LNCaP clone FGC (cell line): ENCODE measurements at regions not wholly inside any gene's neighbourhood (a gene's known extent, or its start where the extent isn't known, plus 50 kb on each side); places are given as distances from the start of the nearest gene placed in this dataset.
"Not testable (repeated sequence)": the region's sequence is repeated elsewhere in the genome, so short reads cannot be mapped to it uniquely, and the experiment has no call there.

Experiments
- DNase-seq: peaks from one replicate; pipeline ENCODE4 v3.0.0-alpha.2; 2011; ENCODE audit warnings: low read depth
- H3K4me3 ChIP-seq: 2 replicates; pipeline ENCODE4 v1.5.1; 2011; ENCODE audit warnings: mild to moderate bottlenecking, low read depth, low read length, control low read depth
- TF ChIP-seq, protein P1 (sequence below): IDR thresholded peaks from 2 replicates; pipeline ENCODE4 v1.5.1; 2012; ENCODE audit warnings: mild to moderate bottlenecking; ENCODE audit not compliant: control insufficient read depth, insufficient read depth; ENCODE audit errors: extremely low read depth

DNA sequence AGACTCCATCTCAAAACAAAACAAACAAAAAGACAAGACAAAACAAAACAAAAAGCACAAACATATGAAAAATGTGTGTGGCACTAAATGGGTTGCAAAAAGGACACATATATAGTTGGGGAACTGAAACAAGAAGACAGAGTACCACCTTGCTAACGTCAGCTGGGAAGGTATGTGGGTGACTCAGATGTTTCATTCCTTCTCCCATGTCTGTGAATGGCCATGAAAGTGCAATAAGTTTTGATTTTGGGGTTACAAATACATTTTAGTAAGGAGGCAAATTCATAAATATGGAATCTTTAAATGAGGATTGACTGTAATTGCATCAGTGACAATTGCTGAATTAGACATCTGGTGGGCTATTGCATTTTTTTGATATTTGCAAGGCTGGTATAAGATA lies 81.6 kb upstream of the KLF4 start:
- TF ChIP-seq, protein P1, sequence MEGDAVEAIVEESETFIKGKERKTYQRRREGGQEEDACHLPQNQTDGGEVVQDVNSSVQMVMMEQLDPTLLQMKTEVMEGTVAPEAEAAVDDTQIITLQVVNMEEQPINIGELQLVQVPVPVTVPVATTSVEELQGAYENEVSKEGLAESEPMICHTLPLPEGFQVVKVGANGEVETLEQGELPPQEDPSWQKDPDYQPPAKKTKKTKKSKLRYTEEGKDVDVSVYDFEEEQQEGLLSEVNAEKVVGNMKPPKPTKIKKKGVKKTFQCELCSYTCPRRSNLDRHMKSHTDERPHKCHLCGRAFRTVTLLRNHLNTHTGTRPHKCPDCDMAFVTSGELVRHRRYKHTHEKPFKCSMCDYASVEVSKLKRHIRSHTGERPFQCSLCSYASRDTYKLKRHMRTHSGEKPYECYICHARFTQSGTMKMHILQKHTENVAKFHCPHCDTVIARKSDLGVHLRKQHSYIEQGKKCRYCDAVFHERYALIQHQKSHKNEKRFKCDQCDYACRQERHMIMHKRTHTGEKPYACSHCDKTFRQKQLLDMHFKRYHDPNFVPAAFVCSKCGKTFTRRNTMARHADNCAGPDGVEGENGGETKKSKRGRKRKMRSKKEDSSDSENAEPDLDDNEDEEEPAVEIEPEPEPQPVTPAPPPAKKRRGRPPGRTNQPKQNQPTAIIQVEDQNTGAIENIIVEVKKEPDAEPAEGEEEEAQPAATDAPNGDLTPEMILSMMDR: no peak
- H3K4me3 ChIP-seq: no peak overlapping the region
- no peak for DNase-seq

DNA sequence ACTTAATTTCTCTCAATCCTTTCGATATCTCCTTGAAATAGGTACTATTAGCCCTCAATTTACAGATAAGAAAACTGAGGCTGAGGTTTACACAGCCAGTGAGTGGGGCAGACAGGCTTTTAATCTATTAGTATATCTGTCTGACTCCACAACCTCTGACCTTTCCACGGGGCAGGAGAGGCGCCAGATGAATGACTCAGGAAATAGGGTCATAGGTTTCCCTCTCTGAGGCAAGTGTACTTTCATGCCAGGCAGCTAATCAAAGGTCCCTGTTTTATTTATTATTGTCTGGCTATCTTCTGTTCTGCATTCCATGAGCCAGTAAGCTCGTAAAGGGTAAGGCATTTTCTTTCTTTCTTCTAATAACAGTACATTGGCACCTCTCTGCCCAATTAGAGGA lies 79.6 kb upstream of the KLF4 start:
- TF ChIP-seq, protein P1: no peak
- DNase-seq: no peak
- no peak overlapping the region for H3K4me3 ChIP-seq

DNA sequence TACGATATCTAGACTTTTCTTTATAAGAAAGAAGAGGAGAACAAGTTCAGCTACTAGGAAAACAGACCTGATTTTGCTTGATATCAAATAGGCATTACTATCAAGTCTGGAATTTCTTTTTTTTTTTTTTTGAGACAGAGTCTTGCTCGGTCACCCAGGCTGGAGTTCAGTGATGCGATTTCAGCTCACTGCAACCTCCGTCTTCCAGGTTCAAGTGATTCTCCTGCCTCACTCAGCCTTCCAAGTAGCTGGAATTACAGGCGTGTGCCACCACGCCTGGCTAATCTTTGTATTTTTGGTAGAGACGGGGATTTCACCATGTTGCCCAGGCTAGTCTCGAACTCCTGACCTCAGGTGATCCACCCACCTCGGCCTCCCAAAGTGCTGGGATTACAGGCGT lies 78.8 kb upstream of the KLF4 start:
- not testable (repeated sequence) for DNase-seq, H3K4me3 ChIP-seq

DNA sequence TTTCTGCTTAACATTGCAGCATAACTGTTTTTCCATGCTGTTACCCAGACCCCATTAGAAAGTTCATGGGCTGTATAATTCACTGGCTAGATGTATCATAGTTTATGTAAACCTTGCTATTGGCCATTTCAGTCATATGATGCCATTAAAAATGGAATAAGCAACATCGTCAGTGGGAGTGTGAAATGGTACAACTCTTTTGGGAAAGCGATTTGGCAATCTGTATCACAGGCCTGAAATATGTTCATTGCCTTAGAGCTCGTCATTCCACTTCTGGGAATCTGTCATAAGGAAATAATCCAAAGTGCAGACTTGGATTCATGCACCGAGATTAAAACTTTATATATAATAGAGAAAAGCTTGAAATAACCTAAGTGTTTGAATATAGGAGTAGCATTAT lies 77.9 kb upstream of the KLF4 start:
- H3K4me3 ChIP-seq: no peak overlapping the region
- TF ChIP-seq, protein P1: no peak
- no peak for DNase-seq

DNA sequence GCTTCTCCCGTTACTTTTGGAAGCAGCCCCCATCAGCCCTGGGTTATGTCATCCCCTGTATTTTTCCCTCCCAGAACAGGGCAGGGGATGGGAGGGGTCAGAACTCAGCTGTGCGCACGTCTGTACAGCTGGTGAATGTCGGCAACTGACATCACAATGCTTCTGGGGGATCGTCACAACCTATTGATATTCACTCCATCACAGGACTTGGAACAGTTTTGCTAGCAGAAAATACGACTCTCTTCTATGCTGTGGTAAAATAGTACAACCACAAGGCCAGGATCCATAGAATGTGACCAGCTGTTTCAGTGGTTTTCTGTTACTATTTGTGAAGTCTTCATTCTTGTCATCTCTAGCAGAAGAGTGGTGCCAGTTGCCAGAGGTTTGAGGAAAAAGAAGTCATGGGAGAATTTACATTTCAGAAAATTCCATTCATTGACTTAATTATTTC lies 77.1 kb upstream of the KLF4 start:
- no peak for DNase-seq
- TF ChIP-seq, protein P1: no peak
- no peak overlapping the region for H3K4me3 ChIP-seq

DNA sequence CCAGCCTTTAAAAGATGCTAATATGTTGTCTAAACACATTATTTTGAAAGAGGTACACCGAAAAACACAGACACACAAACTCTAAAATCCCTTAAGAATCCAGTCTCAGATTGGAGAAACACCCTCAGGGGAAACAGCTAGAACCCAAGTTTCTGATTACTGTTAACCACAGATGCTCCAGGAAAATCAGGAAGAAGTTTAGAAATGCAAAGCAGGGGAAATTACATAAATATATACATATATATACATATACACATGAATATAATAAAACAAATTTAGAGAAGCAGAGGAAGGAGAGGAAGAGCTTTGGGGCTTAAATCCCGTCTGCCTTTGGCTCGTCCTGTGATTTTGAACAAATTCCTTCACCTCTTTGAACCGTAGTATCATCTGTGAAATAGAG lies 73.2 kb upstream of the KLF4 start:
- DNase-seq: no peak

DNA sequence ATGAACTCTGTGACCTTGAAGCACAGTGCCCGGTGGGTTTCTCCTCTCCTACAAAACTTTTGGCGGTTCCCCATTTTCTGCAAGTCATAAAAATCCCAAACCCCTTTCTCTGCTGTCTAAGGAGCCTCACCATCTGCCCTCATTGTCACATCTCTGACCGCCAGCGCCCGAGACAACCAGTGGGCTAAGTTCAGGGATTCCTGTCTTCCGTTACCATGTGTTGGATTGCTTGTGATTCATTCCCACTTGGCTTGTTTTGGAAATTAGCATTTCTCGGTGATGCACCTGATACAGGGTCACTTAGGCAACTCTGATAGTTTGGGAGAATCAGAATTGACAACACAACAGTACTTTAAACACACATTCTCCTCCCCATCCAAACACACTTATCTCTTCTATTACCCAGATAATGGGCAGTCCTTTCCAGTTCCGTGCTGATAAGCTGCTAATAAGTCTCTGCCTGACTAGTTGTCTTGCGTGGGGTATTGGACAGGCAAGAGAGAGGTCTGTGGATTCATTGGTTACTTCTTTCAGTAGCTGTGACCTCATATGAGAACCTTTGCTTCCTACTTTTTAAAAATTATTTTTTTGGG lies 70.0 kb upstream of the KLF4 start:
- DNase-seq: no peak
- no peak overlapping the region for H3K4me3 ChIP-seq
- TF ChIP-seq, protein P1: no peak

More for the DNA sequence above, 73.2 kb upstream of the KLF4 start:
- TF ChIP-seq, protein P1: no peak
- no peak overlapping the region for H3K4me3 ChIP-seq
